Activated CD8-positive, alpha-beta memory T cell treated with anti-CD3 and anti-CD28 coated beads, Interleukin-2, amount 50 U/mL, for 1 hour (primary cell): ENCODE measurements at regions not wholly inside any gene's neighbourhood (a gene's known extent, or its start where the extent isn't known, plus 50 kb on each side); places are given as distances from the start of the nearest gene placed in this dataset.

Experiments used
- DNase-seq: peaks from one replicate; pipeline ENCODE4 v3.0.0-alpha.2; 2020; ENCODE audit errors: extremely low read depth

DNA sequence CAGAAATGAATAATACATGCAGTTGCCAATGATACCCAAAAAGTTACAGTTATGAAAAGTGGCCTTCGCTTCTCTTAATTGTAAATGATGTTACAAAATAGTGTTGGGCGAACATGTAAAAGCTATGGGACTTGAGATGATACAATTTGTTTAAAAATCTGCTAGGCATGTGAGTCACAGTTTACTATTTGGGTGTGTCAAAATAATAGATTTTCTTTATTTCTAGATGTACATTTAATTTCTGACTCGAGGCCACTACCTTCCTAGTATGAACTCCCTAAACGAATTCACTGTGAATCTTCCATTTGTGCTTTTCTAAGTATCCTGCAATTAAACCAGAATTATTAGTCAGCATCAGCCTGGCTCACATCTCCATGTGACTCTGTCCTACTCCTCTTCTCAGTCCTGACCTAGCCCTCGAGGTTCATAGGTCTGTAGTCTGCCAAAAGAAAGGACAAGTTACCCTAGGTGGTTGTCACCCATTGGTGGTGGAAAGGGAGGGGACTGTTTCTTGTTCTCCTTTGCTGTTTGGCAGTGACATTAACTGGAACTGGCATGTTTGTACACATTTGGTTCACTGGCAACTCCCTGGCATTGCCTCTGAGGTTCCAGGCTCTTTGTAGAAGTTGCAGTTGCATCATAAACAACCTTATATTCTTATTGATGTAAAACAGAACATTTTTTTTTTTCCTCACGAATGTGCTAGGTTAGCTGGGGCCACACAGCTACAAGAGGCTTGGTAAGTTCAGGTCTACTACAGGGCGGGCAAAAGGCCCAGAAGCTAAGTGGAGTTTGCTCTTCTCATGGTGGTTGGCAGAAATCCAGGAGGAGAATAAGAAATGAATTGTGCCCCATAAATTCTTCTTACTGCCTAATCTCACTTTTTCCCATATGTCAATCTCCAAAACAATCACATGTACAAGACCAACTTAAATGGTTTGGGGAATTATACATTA is 746.5 kb upstream of the ADAMTS5 start:
- no peak for DNase-seq

DNA sequence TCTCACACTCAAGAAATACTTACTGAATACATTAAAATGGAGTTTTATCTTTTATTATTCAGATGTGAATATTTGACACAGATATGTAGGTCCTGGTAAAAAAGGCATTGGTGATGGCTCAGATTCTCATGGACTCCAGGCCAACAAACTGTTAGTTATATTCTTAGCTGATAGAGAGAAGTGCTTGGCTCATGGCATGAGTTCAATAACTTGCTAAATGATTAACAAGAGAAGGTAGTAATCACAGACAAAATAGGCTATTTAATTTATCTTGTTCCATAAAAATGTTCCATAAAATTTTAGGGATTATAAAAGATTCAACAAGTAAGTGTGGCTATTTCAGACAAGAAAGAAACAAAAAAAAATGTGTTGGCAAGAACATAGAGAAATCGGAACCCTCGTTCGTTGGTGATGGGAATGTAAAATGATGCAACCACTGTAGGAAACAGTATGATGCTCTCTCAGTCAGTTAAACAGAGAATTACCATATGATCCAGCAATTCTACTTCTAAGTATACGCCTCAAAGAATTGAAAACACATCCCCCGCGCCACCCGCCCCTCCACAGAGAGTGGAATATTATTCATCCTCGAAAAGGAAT is 737.8 kb upstream of the ADAMTS5 start:
- no peak for DNase-seq

DNA sequence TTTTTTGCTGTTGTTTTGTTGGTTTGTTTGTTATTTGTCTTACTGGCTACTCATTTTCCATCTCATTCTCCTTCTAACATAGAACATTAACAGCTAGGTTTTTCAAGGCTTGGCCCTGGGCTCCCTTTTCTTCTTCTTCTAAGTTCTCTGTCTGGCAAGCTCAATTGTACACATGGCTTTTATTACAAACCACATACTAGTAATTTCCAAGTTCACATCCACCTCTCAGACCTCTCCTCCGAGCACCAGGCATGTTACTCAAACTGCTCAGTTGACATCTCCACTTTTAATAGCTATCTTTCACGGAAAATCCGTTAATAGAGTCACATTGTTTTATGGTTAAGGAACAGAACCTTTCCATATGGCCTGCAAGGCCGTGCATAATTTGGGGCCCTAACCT is 736.9 kb upstream of the ADAMTS5 start:
- DNase-seq, result no peak

DNA sequence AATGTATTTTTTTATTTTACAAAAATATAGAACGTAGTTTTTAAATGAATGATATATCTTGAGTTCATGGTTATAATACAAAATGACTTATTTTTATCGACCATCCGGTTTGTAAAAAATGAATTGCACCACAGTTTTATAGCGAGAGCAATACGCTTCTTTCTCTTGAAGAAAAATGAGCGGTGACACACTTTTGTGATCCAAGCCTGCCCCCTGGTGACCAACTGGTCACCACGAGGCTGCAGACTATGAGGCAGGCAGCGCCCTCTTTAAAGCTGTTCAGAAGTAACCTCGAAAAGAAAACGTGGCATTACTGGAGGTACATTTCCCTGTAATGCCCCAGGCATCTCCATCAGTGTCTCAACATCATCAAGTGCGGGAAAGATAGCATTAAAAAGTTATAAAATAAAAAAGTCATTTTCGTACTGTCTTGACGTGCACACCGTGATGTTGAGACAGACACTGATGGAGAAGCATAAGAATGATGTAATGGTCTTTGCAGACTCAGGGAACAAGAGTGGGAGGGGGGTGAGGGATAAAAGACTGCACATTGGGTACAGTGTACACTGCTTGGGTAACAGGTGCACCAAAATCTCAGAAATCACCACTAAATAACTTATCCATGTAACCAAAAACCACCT is 734.2 kb upstream of the ADAMTS5 start:
- no peak for DNase-seq

DNA sequence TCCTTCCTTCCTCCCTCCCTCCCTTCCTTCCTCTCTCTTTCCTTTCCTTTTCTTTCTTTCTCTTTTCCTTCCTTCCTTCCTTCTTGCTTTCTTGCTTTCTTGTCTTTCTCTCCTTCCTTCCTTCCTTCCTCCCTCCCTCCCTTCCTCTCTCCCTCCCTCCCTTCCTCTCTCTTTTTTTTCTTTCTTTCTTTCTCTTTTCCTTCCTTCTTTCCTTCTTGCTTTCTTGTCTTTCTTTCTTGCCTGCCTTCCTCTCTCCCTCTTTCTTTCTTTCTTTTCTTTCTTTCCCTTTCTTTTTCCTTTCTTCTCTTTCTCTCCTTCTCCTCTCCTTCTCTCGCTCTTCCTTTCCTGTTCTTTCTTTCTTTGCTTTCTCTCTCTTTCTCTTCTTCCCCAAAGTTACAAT is 728.4 kb upstream of the ADAMTS5 start:
- no peak for DNase-seq

DNA sequence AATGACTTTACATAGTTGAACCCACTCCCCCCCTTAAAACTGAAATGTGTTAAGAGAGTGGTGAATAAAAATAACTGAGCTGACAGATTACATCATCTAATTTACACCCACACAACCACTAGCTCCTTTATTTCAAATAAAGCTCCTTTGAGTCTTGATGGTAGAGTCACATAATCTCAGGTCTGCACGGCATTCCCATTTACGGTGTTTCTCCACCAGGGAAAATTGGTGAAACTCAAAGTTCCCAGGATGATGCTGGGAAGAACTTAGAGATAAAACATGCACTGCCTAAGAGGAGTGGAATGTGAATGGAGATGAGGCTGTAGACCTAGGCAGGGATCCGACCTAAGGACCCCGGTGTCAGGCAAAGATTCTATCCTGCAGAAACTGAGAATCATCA is 727.8 kb upstream of the ADAMTS5 start:
- no peak for DNase-seq

DNA sequence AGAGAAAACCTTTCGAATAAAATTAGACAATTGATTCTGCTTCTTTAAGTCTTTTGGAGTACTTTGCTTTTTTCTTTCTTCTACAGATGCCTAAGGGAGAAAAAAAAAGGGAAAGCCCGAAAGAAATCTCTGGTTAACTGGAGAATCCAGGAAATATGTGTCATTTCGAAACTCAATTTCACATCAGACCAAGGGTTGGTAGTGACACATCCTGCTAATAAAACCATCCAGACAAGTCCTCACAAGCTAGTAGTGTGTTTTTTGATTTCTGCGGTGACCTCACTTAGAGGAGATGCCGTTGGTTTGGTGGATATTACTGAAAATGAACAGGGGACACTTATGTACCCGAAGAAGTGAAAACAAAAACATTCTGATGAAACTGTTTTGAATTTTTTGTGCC is 726.5 kb upstream of the ADAMTS5 start:
- no peak for DNase-seq

DNA sequence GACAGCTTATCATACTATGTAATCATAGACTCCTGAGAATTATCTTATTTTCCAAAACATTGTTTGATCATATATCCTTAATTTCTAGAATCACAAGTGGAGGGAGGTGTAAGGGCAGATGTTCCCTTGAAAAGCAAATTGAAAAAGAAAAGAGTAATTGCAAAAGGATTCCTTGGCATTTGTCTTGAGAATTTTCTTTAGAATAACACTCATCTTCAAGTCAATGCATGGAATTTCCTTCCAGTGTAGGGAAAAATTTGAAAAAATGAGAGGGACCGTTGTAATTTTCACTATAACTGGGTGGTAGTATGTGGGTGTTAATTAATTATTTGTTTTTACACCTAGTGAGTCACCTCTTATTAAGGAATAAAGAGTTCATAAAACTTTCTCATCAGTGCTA is 724.6 kb upstream of the ADAMTS5 start:
- DNase-seq, result no peak

DNA sequence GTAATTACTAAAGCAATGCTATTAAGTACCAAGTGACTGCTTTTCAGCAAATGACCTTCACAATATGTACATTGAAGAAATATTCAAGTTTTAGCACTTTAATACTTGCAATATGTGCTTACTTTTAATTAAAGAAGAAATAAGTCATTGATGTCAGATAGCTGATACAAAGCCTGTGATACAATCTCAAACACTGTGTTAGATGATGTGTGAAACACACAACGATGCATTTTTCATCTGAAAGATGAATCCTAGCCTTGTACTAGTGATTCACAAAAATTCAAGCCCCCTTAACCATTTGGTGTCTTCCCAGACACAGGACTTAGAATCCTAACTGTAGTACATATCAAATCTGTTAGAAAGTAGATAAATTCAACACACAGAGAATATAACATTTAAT is 724.1 kb upstream of the ADAMTS5 start:
- no peak for DNase-seq

DNA sequence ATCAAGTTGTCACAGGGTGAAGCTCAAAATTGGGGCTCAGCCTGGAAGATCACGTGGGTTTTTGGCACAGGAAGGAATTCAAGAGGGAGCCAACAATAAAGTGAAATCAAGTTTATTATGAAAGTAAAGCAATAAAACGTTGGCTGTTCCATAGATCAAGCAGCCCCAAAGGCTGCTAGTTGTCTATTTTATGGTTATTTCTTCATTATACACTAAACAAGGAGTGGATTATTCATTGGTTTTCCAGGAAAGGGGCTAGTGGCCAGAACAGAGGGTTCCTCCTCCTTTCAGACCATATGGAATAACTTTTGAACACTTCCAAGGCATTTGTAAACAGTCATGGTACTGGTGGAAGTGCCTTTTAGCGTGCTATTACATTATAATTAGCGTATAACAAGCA is 723.5 kb upstream of the ADAMTS5 start:
- DNase-seq, result no peak

DNA sequence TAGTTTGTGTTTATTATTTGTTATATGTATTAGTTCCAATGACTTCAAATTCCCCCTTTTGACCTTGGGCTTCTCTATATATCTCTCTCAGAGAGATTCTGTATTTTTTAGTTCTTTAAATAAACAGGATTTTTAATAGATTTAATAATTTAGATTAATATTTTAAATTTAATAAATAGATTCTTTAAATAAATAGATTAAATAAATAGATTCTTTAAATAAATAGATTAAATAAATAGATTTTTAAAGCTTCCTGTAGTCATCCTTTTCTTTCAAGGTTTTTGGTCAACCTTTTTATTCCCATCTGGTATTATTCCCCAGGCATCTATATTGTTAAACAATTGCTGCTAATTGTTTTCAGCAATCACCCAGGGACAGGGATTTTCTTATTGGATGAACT is 721.9 kb upstream of the ADAMTS5 start:
- no peak for DNase-seq

DNA sequence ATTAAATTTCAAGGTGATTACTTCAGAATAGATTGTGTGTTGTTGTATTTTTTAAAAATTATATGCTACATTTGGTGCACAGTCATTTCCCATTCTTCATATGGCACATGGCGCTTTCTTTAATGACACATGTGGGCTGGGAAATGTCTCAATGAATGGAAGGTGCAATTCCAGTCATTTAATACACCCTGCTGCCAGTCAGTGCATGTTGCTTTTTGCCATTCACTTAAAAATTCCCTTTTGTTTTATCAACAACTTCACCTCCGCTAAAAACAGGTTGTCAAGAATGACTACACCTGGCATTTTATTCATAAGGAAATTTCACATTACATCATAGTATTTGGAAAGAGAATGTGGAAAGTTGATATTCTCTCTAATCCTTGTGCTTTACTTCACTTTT is 716.4 kb upstream of the ADAMTS5 start:
- no peak for DNase-seq

DNA sequence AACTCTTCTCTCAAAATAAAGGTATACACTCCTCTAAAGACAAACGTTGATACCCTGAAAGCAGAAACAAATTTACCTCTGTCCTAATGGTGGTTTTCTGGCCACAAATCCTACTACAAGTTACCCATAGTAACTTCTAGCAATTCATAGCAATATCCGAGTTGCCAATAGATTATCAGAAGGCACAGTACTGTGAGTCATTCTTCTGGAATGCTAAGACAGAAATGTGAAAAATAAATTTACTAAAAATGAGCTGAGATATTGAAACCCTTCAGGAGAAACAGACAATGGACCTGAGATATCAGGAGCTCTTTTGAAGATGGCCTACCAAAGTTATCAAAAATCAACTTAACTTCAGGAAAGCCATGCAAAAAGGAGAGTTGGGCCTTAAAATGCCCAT is 715.0 kb upstream of the ADAMTS5 start:
- DNase-seq, result no peak

DNA sequence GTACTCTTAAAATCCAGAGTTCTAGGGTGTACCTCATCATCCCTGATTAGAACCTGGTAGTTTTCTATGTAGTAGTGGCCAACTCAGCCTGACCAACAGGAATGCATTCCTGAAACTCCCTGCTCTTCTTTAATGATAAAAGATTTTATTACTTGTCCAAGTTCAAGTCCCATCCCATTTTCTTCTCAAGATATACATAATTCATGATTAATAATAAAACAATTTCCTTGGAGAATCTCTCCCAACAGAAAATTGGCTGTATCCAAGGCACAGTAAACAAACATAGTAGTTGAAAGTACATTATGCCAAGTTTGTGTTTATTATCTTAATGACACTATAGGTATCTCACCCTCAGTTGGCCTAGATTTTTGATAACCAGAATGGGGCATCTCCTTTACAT is 714.1 kb upstream of the ADAMTS5 start:
- DNase-seq, result no peak

DNA sequence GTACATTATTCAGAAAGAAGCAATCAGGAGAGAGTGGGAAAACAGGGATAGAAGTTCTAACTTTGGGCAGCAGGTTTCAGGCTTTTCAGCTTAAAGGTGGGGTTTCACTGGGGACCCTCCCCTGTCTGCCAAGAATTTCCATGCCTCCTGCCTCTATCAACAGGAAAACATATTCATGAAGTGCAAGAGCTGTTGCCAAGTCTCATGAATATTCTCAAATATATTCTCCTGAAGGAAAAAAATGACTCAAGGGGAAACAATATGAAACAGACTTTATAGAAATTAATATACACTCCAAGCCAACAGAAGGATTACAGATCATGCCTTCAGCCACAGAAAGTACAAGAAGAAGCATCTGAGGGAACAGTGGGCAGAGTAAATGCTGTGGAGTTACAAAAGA is 713.3 kb upstream of the ADAMTS5 start:
- no peak for DNase-seq

DNA sequence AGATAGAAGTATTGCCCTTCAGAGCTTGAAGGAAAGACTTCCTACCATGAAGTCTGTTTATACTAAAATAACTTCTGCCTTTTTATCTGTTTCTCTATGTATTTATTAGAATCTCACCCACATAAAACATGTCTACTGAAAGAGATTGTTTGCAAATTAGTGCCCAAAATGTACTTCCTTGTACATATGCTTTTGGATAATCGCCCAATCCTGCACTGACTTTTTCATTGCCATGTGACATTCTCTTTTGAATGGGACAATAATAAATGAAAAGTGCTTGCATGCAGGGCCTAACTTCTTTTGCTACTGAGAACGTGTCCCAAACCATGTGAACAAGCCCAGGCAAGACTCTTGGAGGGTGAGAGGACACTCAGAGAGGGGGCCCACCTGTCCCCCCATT is 711.6 kb upstream of the ADAMTS5 start:
- no peak for DNase-seq

DNA sequence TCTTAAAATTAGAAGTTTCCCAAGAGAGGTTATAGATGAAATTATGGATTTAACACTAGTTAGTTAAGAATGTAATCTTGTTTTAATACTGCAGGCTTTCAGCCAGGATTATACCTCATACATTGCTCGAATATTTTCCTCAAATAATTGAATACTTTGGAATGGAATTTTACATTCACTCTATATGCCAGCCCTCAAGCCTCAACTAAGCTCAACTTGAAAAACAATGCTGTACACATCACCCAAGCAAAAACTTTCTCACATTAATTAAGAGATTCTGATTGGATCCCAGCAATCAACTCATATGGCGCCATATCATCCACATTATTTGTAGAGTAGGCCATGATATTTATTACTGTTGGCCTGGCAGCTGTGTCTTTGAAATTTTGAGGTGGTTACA is 710.7 kb upstream of the ADAMTS5 start:
- DNase-seq, result no peak

DNA sequence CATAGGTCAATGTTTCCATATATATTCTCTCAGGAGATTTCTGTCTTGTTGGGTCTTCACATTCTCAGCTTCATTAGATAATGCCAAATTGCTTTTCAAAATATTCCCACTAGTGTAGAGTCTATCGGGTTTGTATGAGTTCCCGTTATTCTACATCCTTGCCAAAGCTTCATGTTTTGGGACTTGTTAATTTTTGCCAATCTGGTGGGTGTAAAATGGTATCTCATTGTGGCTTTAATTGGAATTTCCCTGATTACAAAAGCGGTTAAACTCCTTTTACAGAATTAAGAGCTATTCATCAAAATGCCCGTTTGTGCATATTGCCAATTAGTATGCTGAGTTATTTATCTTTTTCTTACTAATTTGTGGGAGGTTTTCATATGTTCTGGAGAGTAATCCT is 708.4 kb upstream of the ADAMTS5 start:
- no peak for DNase-seq

DNA sequence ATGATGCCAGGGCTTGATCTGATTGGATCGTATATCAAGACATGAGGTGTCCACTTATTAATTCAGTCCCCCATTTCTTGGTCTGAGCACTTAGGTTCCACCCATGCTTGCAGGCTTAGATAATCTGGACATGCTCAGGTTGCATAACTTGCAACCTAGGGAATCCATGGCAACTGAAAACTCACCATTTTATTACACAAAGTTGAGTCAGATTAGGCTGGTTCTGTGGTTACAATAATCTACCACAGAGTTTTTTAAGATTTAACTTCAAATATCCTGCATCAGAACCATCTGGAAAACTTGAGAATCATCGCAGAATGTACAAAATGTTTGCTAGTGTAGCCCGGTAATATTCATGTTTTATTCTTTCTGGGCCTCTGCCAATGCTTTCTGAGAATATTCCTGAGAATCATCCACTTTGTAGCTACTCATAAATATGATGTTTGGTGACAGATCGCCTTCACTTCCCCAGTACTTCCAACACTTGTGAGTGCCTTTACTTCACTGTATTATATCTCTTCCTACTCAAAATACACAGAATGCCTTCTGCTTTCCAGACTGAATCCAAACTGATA is 707.2 kb upstream of the ADAMTS5 start:
- no peak for DNase-seq

DNA sequence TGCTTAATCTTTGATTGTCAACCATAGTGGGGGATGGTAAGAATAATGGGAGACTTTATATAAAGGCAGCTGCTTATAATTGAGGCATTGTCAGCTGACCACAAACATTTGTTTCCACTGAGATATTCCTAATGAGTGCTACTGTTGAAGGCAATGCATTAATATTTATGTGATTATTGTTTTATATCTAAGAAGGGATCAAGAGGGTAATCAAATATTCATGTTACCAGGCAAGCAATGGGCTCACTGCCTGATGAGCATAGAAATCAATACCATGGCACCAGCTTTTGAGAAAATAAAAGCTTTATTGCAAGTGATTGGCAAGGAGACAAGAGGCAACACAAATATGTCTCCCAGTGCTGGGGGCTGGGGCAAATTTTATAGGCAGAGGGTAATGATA is 706.7 kb upstream of the ADAMTS5 start:
- no peak for DNase-seq

DNA sequence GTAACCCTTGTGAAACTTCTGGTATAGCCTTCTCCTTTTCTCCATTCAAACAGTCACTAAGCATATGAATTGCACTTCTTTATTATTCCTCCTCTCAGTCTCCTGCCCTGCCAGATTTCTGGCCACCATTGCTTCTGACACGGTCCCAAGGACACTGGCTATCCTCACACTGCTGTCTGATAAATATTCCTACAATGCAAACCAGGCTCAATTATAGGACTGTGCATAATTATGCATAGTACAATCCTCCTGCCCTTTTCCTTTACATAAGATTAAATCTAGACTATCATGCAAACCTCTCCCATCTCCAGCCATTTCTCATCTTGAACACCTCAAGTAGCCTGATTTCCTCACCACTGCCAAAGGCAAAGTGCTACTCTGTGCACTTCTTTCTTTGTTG is 704.3 kb upstream of the ADAMTS5 start:
- no peak for DNase-seq

DNA sequence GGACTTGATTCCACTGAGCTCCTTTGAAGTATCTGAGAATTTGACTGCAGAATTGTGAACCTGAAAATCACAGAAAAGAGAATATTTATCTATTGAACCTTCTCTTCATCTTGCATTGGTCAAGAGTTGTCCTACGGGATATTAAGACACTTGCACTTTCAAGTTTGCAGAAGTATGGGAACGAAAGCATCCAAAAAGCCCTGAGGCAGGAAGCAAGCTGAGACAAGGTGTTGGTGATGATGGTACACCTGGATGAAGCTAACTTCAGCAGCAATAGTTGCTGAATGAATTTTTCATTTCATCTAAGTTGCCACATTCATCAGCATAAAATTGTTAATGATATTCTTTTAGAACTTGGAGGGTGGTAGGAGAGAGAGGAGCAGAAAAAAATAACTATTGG is 686.6 kb upstream of the ADAMTS5 start:
- no peak for DNase-seq

DNA sequence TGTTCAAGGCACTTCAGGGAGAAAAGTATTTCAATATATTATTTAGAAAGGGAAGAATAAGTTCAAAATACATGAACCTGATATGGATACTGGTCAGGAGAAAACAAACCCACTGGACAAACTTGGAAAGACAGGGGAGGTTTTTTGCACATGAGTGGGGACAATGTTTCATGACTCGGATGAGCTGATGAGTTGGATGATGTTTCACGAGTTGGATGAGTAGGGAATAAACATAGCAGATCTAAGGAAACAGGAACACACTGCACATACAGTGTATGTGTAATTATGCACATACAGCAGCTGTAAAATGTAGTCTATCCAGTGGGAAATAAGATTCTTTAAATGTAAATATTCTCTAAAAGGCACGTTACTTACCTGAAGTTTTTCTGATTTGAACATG is 682.9 kb upstream of the ADAMTS5 start:
- no peak for DNase-seq
